GM18502 (cell line): ENCODE measurements at regions not wholly inside any gene's neighbourhood (a gene's known extent, or its start where the extent isn't known, plus 50 kb on each side); places are given as distances from the start of the nearest gene placed in this dataset.

Source experiments
- ATAC-seq: cut with Tn5 transposase; IDR thresholded peaks from one replicate; pipeline ENCODE4 v1.9.1; 2021; ENCODE audit warnings: mild to moderate bottlenecking; ENCODE audit not compliant: unreplicated experiment, poor library complexity

- ATAC-seq: no peak
Measured at GRCh38 chr3:99543796-99544195, 94.6 kb upstream of the COL8A1 start.

GRCh38 chr3:99542767-99543518, 95.5 kb upstream of the COL8A1 start:
- ATAC-seq: peak; percentile 62

GRCh38 chr3:99541181-99541580, 97.2 kb upstream of the COL8A1 start:
- no peak for ATAC-seq

- no peak for ATAC-seq
Measured at GRCh38 chr3:99537416-99537815, 101.0 kb upstream of the COL8A1 start.

GRCh38 chr3:99536555-99537314, 101.7 kb upstream of the COL8A1 start:
- ATAC-seq: no peak

GRCh38 chr3:99534951-99535704, 103.3 kb upstream of the COL8A1 start:
- ATAC-seq: peak; percentile 50

GRCh38 chr3:99532246-99532645, 106.1 kb upstream of the COL8A1 start:
- ATAC-seq: peak; percentile 82

GRCh38 chr3:99529265-99529664, 109.1 kb upstream of the COL8A1 start:
- no peak for ATAC-seq

- no peak for ATAC-seq
Measured at GRCh38 chr3:99526921-99527320, 111.5 kb upstream of the COL8A1 start.

- no peak for ATAC-seq
Measured at GRCh38 chr3:99524559-99524958, 113.8 kb upstream of the COL8A1 start.

- ATAC-seq: no peak
Measured at GRCh38 chr3:99523431-99524127, 114.8 kb upstream of the COL8A1 start.

GRCh38 chr3:99522147-99522546, 116.2 kb upstream of the COL8A1 start:
- no peak for ATAC-seq

- no peak for ATAC-seq
Measured at GRCh38 chr3:99521551-99521950, 116.8 kb upstream of the COL8A1 start.

- ATAC-seq: no peak
Measured at GRCh38 chr3:99520513-99520912, 117.9 kb upstream of the COL8A1 start.

GRCh38 chr3:99516936-99517335, 121.5 kb upstream of the COL8A1 start:
- no peak for ATAC-seq

- no peak for ATAC-seq
Measured at GRCh38 chr3:99515891-99516290, 122.5 kb upstream of the COL8A1 start.

- no peak for ATAC-seq
Measured at GRCh38 chr3:99509224-99509623, 129.2 kb upstream of the COL8A1 start.

GRCh38 chr3:99508191-99508590, 130.2 kb upstream of the COL8A1 start:
- no peak for ATAC-seq

- ATAC-seq: peak; percentile 99
Measured at GRCh38 chr3:99505646-99506269, 132.6 kb upstream of the COL8A1 start.

GRCh38 chr3:99505200-99505599, 133.2 kb upstream of the COL8A1 start:
- peak; percentile 35 for ATAC-seq
